Stimulated activated CD4-positive, alpha-beta T cell treated with anti-CD3 and anti-CD28 coated beads, Interleukin-12 subunit alpha, Interleukin-12 subunit beta, amount 100 ng/mL, for 48 hours (primary cell): ENCODE measurements at regions not wholly inside any gene's neighbourhood (a gene's known extent, or its start where the extent isn't known, plus 50 kb on each side); places are given as distances from the start of the nearest gene placed in this dataset.
A peak's percentile ranks its signal among the peaks of the same experiment; 100 is the strongest.
"Not testable (repeated sequence)": the region's sequence is repeated elsewhere in the genome, so short reads cannot be mapped to it uniquely, and the experiment has no call there.

Experiments
- DNase-seq, 3 donors: peaks; one replicate each; pipeline ENCODE4 v3.0.0-alpha.2; 2020; ENCODE audit warnings: low read depth in 2 of 3, low spot score in 1 of 3

GRCh38 chr13:50476577-50477285 lies 366.8 kb downstream of the DLEU7 start:
- no peak for DNase-seq

GRCh38 chr13:50481936-50482335 lies 361.6 kb downstream of the DLEU7 start:
- no peak for DNase-seq

GRCh38 chr13:50483416-50483815 lies 360.1 kb downstream of the DLEU7 start:
- DNase-seq, result no peak

GRCh38 chr13:50484472-50485113 lies 358.9 kb downstream of the DLEU7 start:
- DNase-seq, result no peak

- no peak for DNase-seq
Measured at GRCh38 chr13:50485979-50486935, 357.2 kb downstream of the DLEU7 start.

- no peak for DNase-seq
Measured at GRCh38 chr13:50493683-50494082, 349.8 kb downstream of the DLEU7 start.

- no peak for DNase-seq
Measured at GRCh38 chr13:50494138-50494537, 349.4 kb downstream of the DLEU7 start.

- not testable (repeated sequence) for DNase-seq
Measured at GRCh38 chr13:50503212-50503611, 340.3 kb downstream of the DLEU7 start.

- DNase-seq, result no peak
Measured at GRCh38 chr13:50509167-50509566, 334.3 kb downstream of the DLEU7 start.

GRCh38 chr13:50509771-50510441 lies 333.6 kb downstream of the DLEU7 start:
- DNase-seq, result no peak

GRCh38 chr13:50510885-50511545 lies 332.5 kb downstream of the DLEU7 start:
- DNase-seq, result not testable (repeated sequence)

GRCh38 chr13:50511877-50512341 lies 331.6 kb downstream of the DLEU7 start:
- no peak for DNase-seq

- peak in 1 of 3 donors; percentile 15 for DNase-seq
Measured at GRCh38 chr13:50512474-50513299, 330.8 kb downstream of the DLEU7 start.

- DNase-seq, result no peak
Measured at GRCh38 chr13:50513300-50513877, 330.1 kb downstream of the DLEU7 start.

GRCh38 chr13:50514249-50514648 lies 329.2 kb downstream of the DLEU7 start:
- DNase-seq, result no peak

GRCh38 chr13:50518131-50518530 lies 325.4 kb downstream of the DLEU7 start:
- no peak for DNase-seq

GRCh38 chr13:50518781-50519201 lies 324.7 kb downstream of the DLEU7 start:
- no peak for DNase-seq

- DNase-seq, result no peak
Measured at GRCh38 chr13:50519866-50520265, 323.6 kb downstream of the DLEU7 start.
